CD4-positive, alpha-beta T cell (primary cell): ENCODE measurements at regions not wholly inside any gene's neighbourhood (a gene's known extent, or its start where the extent isn't known, plus 50 kb on each side); places are given as distances from the start of the nearest gene placed in this dataset.

Source experiments
- ATAC-seq: fragments of 200-7000 bp; cut with Tn5 transposase; one replicate; pipeline ENCODE4 v1.10.0; 2022; ENCODE audit warnings: mild to moderate bottlenecking; ENCODE audit not compliant: poor library complexity
- CTCF ChIA-PET: fragments of 350-600 bp; sonication (Branson Sonifier 250); formaldehyde crosslinking; loops from one replicate; lab custom pipeline; 2021; ENCODE audit warnings: antibody characterized with exemption, inconsistent platforms; lab: Charles Lee
- POLR2A ChIA-PET: fragments of 350-600 bp; sonication (Branson Sonifier 250); formaldehyde crosslinking; loops from one replicate; lab custom pipeline; 2021; ENCODE audit warnings: antibody characterized with exemption, inconsistent platforms; lab: Charles Lee
- DNase-seq, 14 experiments: peaks; one replicate each; pipeline ENCODE4 v3.0.0-alpha.2; 2013 to 2020; ENCODE audit warnings: mixed read lengths in 2 of 14
- H3K27ac ChIP-seq, 2 donors: one replicate each; pipeline versions ENCODE4 v1.5.1 to v1.7.0; 2013; ENCODE audit warnings: low read length in 2 of 2, low read depth in 1 of 2, mild to moderate bottlenecking in 1 of 2
- H3K27me3 ChIP-seq, 2 experiments: 1 replicate in 1 of 2; 2 replicates in 1 of 2; pipeline versions ENCODE4 v1.6.1 to v1.7.0; 2013; ENCODE audit warnings: low read length in 2 of 2, control low read depth in 1 of 2, mild to moderate bottlenecking in 1 of 2, moderate library complexity in 1 of 2; ENCODE audit not compliant: insufficient read depth in 2 of 2, control insufficient read depth in 1 of 2
- H3K36me3 ChIP-seq: one replicate; pipeline ENCODE4 v1.6.1; 2013; ENCODE audit warnings: low read length, control low read depth; ENCODE audit not compliant: insufficient read depth
- H3K4me1 ChIP-seq: one replicate; pipeline ENCODE4 v1.6.1; 2013; ENCODE audit warnings: low read length, control low read depth; ENCODE audit not compliant: insufficient read depth
- H3K4me3 ChIP-seq: one replicate; pipeline ENCODE4 v1.5.1; 2013; ENCODE audit warnings: mild to moderate bottlenecking, low read length, moderate library complexity
- H3K9me3 ChIP-seq, 2 experiments: 1 replicate in 1 of 2; 2 replicates in 1 of 2; pipeline versions ENCODE4 v1.6.1 to v1.7.0; 2013; ENCODE audit warnings: low read length in 2 of 2, mild to moderate bottlenecking in 2 of 2, control low read depth in 1 of 2, moderate library complexity in 1 of 2; ENCODE audit not compliant: control insufficient read depth in 1 of 2, insufficient read depth in 1 of 2
- H3K27ac Mint-ChIP-seq: one replicate; pipeline ENCODE4 v1.8.0; 2020; ENCODE audit warnings: mixed read lengths
- H3K27me3 Mint-ChIP-seq: one replicate; pipeline ENCODE4 v1.8.0; 2021; ENCODE audit warnings: mixed read lengths
- H3K36me3 Mint-ChIP-seq: one replicate; pipeline ENCODE4 v1.8.0; 2021; ENCODE audit warnings: low read depth, mixed read lengths
- H3K4me1 Mint-ChIP-seq: one replicate; pipeline ENCODE4 v1.8.0; 2021; ENCODE audit warnings: low read depth, mixed read lengths
- H3K4me3 Mint-ChIP-seq: one replicate; pipeline ENCODE4 v1.8.0; 2020; ENCODE audit warnings: mild to moderate bottlenecking, mixed read lengths
- H3K9me3 Mint-ChIP-seq: one replicate; pipeline ENCODE4 v1.8.0; 2020; ENCODE audit warnings: mixed read lengths
- intact Hi-C, 2 experiments: fragments of 100-400 bp; cut with DNase I in 1 of 2; cut with micrococcal nuclease in 1 of 2; formaldehyde crosslinking; loops; one replicate each; pipeline versions ENCODE4 v1.15.1 to v1.9.0; 2023 to 2025; cut with DNase I, micrococcal nuclease
- TF ChIP-seq, protein P1 (sequence below): fragments of 200-600 bp; IDR thresholded peaks from one replicate; pipeline ENCODE4 v1.8.0; 2022; ENCODE audit warnings: antibody characterized with exemption, mild to moderate bottlenecking

DNA sequence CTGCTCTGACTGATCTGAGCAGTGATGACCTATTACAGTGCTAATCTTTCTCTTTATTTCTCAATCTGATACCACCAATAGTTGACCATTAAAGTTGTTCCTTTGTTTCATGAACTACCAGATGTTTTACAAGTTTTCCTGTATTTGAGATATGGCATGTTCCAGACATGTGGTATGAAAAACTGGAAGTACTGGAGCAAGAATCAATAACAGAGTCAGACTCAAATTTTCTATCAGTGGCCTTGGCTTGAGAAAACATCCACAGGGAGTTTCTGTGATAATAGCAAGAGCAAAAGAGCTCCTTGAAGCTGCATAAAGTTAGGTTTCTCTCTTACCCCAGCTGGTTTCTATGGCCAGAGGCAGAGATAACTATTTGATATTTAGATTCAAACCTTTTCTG is 469.0 kb upstream of the STEAP1 start:
- Histone ChIP-seq H3K4me1 (no peaks in the 10 kb centered on the region), H3K9me3 (no peaks in the 10 kb centered on the region), H3K27me3 (no peaks in the 10 kb centered on the region), H3K4me3 (no peak overlapping the region), H3K36me3 (no peaks in the 10 kb centered on the region), H3K27ac (no peak overlapping the region)
- H3K9me3 Mint-ChIP-seq = no peaks in the 10 kb centered on the region
- POLR2A ChIA-PET = no interaction called here
- H3K36me3 Mint-ChIP-seq = no peaks in the 10 kb centered on the region
- DNase-seq (no peak), ATAC-seq (no peak)
- CTCF ChIA-PET = no interaction called here
- H3K27ac Mint-ChIP-seq = no peak overlapping the region
- no peaks in the 10 kb centered on the region for H3K27me3 Mint-ChIP-seq
- no peaks in the 10 kb centered on the region for H3K4me1 Mint-ChIP-seq
- intact Hi-C loops = no loop called here
- TF ChIP-seq, protein P1, sequence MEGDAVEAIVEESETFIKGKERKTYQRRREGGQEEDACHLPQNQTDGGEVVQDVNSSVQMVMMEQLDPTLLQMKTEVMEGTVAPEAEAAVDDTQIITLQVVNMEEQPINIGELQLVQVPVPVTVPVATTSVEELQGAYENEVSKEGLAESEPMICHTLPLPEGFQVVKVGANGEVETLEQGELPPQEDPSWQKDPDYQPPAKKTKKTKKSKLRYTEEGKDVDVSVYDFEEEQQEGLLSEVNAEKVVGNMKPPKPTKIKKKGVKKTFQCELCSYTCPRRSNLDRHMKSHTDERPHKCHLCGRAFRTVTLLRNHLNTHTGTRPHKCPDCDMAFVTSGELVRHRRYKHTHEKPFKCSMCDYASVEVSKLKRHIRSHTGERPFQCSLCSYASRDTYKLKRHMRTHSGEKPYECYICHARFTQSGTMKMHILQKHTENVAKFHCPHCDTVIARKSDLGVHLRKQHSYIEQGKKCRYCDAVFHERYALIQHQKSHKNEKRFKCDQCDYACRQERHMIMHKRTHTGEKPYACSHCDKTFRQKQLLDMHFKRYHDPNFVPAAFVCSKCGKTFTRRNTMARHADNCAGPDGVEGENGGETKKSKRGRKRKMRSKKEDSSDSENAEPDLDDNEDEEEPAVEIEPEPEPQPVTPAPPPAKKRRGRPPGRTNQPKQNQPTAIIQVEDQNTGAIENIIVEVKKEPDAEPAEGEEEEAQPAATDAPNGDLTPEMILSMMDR = no peak
- H3K4me3 Mint-ChIP-seq = no peak overlapping the region

DNA sequence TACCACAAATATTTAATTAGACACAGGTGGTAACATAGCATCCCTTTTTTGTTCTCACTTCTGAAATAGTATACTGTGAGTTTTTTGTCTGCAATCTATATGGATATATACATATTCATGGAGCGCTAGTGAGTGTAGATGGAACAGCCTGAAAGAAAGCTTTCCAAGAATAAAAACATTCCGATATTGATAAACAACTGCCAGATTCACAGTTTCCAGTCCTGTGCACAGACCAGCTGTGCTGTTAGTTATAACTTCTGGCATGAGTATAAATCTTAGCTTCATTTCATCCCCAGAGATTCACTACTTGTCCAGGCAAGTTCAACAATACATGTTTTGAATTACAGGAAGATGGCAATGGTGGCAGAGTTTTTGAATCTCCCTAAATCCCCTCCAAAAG is 467.1 kb upstream of the STEAP1 start:
- Mint-ChIP-seq H3K9me3 (peaks cover 4% of the 10 kb centered on the region), H3K4me3 (no peak overlapping the region), H3K36me3 (no peaks in the 10 kb centered on the region), H3K27me3 (no peaks in the 10 kb centered on the region), H3K27ac (no peak overlapping the region), H3K4me1 (no peaks in the 10 kb centered on the region)
- Histone ChIP-seq H3K36me3 (no peaks in the 10 kb centered on the region), H3K4me1 (no peaks in the 10 kb centered on the region), H3K27me3 (no peaks in the 10 kb centered on the region), H3K4me3 (no peak overlapping the region), H3K9me3 (no peaks in the 10 kb centered on the region), H3K27ac (no peak overlapping the region)
- ChIA-PET POLR2A (no interaction called here), CTCF (no interaction called here)
- intact Hi-C loops = no loop called here
- ATAC-seq (no peak), DNase-seq (no peak)
- TF ChIP-seq, protein P1 = no peak

DNA sequence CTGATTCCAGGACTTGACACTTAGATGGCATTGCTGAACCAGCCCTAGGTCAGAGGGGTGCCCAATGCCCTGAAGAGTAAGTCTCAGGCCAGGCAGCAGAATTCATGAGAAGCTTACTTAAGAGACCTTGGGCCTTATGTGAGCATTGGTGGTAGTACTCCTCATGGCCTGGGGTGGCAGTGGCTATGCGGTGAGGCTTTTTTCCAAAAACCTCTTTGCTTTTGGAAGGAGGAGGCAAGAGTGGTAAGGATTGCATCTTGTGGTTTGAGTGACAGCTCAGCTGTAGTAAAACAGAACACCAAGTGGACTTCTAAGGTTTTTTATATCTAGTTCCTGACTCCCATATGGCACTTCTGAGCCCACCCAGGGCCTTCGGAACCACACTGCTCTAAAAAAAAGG is 459.0 kb upstream of the STEAP1 start:
- Mint-ChIP-seq H3K27ac (no peak overlapping the region), H3K36me3 (no peaks in the 10 kb centered on the region), H3K9me3 (peaks cover 17% of the 10 kb centered on the region), H3K27me3 (no peaks in the 10 kb centered on the region), H3K4me3 (no peak overlapping the region), H3K4me1 (no peaks in the 10 kb centered on the region)
- intact Hi-C loops = no loop called here
- H3K27ac ChIP-seq = no peak overlapping the region
- H3K4me3 ChIP-seq = no peak overlapping the region
- TF ChIP-seq, protein P1 = no peak
- POLR2A ChIA-PET = no interaction called here
- CTCF ChIA-PET = no interaction called here
- no peaks in the 10 kb centered on the region for H3K36me3 ChIP-seq
- ATAC-seq (no peak), DNase-seq (no peak)
- H3K9me3 ChIP-seq = peaks cover 0 to 5% of the 10 kb centered on the region in 2 experiments
- no peaks in the 10 kb centered on the region for H3K4me1 ChIP-seq
- no peaks in the 10 kb centered on the region for H3K27me3 ChIP-seq
